ENCODE measurements at regions not wholly inside any gene's neighbourhood (a gene's known extent, or its start where the extent isn't known, plus 50 kb on each side); places are given as distances from the start of the nearest gene placed in this dataset.
A peak's percentile ranks its signal among the peaks of the same experiment; 100 is the strongest.

DNA sequence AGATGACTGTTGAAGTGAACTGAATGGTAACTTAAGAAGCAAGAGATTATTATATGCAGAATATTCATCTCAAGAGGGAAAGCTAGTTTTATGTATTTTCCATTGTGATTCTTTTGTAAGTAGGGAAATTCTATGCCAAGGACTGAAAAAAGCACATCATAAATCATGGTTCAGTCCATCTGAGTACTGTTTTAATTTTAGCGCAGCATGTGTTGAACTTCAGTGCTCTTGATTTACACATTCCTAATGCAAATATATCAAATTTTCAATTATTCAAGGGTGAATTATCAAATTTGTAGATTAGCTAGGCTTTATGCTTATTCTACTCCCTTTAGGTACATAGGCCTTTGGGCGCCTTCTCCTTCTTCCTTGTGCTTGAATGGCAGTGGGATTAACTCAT lies 50.3 kb upstream of the TCF12 start:
- Mint-ChIP-seq H3K4me3 (no peak overlapping the region), H3K4me1 (no peaks in the 10 kb centered on the region), H3K9me3 (no peaks in the 10 kb centered on the region), H3K27me3 (no peaks in the 10 kb centered on the region), H3K27ac (no peak overlapping the region)
- ATAC-seq = no peak
- no peak for DNase-seq

DNA sequence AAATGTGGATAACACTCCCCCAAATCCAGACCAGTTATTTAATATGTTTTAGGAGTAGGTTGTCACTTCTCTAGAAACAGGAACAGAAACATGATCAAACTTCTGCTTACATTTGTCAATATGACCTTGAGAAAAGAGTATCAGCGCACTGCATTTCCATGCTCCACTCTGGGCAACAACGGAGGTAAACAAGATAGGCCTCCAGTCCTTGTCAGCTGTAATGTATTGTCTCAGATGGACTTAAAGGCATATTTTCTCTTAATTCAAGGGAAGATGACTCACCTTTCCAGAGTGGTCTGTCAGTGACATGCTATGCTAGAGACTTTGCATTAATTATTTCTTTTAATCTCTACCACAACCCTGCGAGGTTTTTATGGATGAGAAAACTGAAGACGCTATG lies 51.6 kb upstream of the TCF12 start:
- Mint-ChIP-seq H3K4me1 (no peaks in the 10 kb centered on the region), H3K9me3 (no peaks in the 10 kb centered on the region), H3K27ac (no peak overlapping the region), H3K27me3 (no peaks in the 10 kb centered on the region), H3K4me3 (no peak overlapping the region)
- no peak for ATAC-seq
- no peak for DNase-seq

DNA sequence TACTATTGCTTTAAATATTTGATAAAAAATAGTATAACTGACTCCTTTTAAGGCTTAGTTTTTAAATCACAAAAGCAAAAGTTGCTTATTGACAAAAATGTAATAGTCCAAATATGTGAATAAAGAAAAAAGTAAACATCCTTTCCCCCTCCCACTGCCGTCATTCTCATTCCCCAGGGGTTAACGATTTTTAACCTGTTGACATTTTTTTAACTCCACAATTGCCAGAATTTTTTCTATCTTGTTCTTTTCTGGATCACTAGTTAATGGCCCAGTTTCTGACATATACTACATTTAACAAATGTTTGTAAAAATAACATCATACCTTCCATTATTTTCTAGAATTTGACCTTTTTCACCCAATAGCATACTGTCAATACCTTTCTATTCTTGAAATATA lies 60.6 kb upstream of the TCF12 start:
- ATAC-seq (no peak), DNase-seq (no peak)
- Mint-ChIP-seq H3K4me3 (no peak overlapping the region), H3K9me3 (no peaks in the 10 kb centered on the region), H3K27ac (no peak overlapping the region), H3K27me3 (no peaks in the 10 kb centered on the region), H3K4me1 (no peaks in the 10 kb centered on the region)

DNA sequence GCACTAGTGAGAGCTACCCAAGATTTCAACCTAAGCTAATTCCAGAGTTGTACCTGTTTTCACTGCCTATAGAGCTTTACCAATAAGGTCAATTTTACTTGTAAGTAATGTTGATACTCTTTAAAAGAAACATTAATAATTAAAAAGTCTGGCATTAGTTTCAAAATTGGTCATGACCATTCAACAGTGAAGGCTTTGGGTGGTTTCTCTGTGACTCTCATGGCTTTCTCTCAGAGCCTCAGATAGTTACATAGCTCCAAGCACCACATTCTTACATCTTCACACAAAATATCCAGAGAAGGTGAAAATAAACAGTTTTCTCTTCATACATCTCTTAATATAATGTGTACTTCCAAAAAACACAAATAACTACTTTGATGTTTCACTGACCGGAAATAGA lies 61.5 kb upstream of the TCF12 start:
- ATAC-seq (no peak), DNase-seq (no peak)
- Mint-ChIP-seq H3K4me1 (no peaks in the 10 kb centered on the region), H3K27me3 (no peaks in the 10 kb centered on the region), H3K4me3 (no peak overlapping the region), H3K27ac (no peak overlapping the region), H3K9me3 (no peaks in the 10 kb centered on the region)

DNA sequence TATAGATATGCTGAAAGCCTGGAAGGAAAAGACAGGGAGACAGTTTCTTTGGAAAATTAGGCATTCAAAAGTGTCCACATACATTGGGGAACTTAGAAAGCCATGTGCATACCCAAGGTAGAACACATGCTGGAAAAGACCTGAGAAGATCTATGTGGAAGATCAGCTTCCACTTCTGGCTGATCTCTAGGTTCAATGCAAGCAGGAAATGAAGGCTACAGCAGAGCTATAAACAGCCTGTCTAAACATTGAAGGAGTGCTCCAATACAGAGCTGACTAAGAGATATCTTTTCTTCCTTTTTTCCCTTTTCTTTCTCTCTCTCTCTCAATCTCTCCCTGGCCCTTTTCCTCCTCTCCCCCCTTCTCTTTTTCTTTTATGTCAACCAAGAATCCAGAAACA lies 73.6 kb upstream of the TCF12 start:
- no peak for DNase-seq
- H3K9me3 Mint-ChIP-seq = no peaks in the 10 kb centered on the region
- no peaks in the 10 kb centered on the region for H3K27me3 Mint-ChIP-seq
- no peak overlapping the region for H3K27ac Mint-ChIP-seq
- no peak for ATAC-seq
- no peak overlapping the region for H3K4me3 Mint-ChIP-seq
- no peaks in the 10 kb centered on the region for H3K4me1 Mint-ChIP-seq

DNA sequence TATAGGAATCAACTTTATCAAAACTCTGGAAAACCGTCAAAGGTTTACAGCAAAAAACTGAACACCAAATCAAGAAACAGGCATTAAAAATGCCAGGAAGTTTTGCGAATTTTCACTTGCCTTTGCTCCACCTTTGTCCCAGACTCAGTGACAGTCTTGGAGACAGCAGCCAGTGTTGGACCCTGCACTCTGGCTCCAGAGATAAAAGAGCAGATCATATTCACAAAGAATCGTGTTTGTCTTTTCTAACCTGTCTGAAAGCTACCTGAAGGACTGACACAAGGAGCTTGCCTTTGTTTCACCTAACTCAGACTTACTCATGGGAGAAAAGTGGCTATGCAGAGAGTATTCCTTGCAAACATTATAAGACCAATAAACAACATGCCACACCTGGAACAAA lies 74.0 kb upstream of the TCF12 start:
- ATAC-seq (no peak), DNase-seq (no peak)
- H3K9me3 Mint-ChIP-seq = no peaks in the 10 kb centered on the region
- H3K4me1 Mint-ChIP-seq = no peaks in the 10 kb centered on the region
- H3K4me3 Mint-ChIP-seq = no peak overlapping the region
- H3K27me3 Mint-ChIP-seq = no peaks in the 10 kb centered on the region
- H3K27ac Mint-ChIP-seq = peak overlapping the region in 1 of 2 donors; percentile 28

DNA sequence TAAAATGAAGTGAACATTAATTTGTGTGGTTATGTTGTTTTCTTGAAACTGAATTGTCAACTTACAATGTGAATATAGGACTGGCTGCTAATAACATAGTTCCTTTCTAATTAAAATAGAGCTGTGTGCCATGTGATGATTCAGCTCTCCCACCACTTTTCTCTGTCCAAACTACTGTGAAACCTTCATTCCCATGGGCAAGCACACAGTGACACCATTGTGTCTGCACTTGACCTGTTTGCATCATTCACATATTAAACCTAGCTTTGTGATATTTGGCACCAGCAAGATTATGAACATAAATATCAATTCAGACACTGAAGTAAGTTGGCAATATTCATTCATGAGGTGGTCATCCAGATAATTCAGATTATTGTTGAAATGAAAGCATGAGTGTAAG lies 78.8 kb upstream of the TCF12 start:
- no peak overlapping the region for H3K4me3 Mint-ChIP-seq
- H3K27ac Mint-ChIP-seq = no peak overlapping the region
- no peak for DNase-seq
- H3K9me3 Mint-ChIP-seq = no peaks in the 10 kb centered on the region
- no peak for ATAC-seq
- H3K27me3 Mint-ChIP-seq = no peaks in the 10 kb centered on the region
- no peaks in the 10 kb centered on the region for H3K4me1 Mint-ChIP-seq

DNA sequence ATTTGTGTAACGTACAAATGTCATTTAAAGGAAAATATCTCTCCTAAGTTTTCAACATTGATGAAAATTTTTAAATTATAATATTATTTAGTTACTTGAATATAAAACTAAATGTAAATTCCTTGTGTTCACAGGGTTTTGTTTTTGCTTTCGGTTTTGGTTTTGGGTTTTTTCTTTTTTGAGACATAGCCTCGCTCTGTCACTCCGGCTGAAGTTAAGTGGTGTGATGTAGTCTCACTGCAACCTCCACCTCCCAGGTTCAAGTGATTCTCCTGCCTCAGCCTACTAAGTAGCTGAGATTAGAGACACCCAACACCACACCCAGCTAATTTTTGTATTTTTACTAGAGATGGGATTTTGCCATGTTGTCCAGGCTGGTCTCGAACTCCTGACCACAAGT lies 79.3 kb upstream of the TCF12 start:
- DNase-seq = no peak
- Mint-ChIP-seq H3K27ac (no peak overlapping the region), H3K9me3 (no peaks in the 10 kb centered on the region), H3K4me1 (no peaks in the 10 kb centered on the region), H3K4me3 (no peak overlapping the region), H3K27me3 (no peaks in the 10 kb centered on the region)
- no peak for ATAC-seq

DNA sequence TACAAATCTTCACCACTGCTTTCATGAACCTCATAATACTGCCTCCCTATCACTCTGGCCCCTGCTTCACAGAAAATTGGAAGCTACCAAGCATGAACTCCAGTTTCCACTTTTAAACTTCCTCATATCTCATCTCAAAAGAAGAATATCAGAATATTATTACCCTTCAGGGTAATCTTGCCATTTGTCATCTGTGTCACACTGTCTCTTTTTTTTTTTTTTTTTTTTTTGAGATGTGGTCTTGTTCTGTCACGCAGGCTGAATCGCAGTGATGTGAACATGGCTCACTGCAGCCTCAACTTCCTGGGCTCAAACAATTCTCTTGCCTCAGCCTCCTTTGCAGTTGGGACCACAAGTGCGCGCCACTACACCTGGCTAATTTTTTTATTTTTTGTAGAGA lies 80.4 kb upstream of the TCF12 start:
- no peaks in the 10 kb centered on the region for H3K4me1 Mint-ChIP-seq
- no peak overlapping the region for H3K4me3 Mint-ChIP-seq
- no peaks in the 10 kb centered on the region for H3K9me3 Mint-ChIP-seq
- DNase-seq (no peak), ATAC-seq (no peak)
- no peaks in the 10 kb centered on the region for H3K27me3 Mint-ChIP-seq
- no peak overlapping the region for H3K27ac Mint-ChIP-seq

DNA sequence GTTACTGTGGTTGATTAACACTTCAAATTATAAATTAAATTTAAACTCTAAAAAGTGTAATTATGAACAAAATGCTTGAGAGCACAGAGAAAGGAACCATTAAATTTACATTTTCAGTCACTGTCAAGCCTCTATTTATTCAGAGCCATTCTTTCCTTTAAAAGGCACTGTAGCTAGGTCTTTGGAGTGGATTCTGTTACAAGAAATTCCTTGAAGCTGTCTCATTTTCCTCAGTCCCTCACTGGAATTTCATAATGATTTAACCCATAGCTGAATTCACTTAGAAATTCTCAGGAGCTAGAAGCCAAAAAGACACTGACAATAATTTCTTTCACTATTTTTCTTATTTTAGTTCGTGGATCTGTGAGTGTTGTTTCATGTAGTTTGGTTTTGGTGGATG lies 81.2 kb upstream of the TCF12 start:
- no peak for DNase-seq
- no peak overlapping the region for H3K27ac Mint-ChIP-seq
- no peaks in the 10 kb centered on the region for H3K4me1 Mint-ChIP-seq
- no peaks in the 10 kb centered on the region for H3K27me3 Mint-ChIP-seq
- H3K9me3 Mint-ChIP-seq = no peaks in the 10 kb centered on the region
- no peak for ATAC-seq
- no peak overlapping the region for H3K4me3 Mint-ChIP-seq

DNA sequence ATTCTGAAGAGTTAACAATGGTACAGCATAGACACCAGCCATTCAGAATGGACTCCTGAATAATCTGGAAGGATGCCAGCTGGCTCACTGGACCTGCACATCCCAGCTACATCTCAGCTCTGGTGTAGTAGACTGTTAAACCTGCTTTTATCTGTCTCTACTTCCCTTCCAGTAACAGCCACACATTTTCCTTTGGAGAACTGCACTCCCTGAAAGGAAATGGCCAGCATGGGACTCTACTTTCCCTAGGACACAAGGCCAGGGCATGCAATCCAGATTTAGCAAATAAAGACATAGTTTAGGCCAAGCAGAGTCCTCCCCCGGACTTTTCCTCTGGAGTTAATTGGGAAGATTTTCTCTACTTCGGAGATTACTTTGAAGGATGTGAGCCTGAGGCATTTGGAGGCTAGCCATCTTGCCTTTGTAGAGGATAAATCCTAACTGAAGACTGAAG lies 82.7 kb upstream of the TCF12 start:
- ATAC-seq (no peak), DNase-seq (no peak)
- no peak overlapping the region for H3K4me3 Mint-ChIP-seq
- H3K27ac Mint-ChIP-seq = no peak overlapping the region
- H3K4me1 Mint-ChIP-seq = no peaks in the 10 kb centered on the region
- H3K9me3 Mint-ChIP-seq = no peaks in the 10 kb centered on the region
- no peaks in the 10 kb centered on the region for H3K27me3 Mint-ChIP-seq

DNA sequence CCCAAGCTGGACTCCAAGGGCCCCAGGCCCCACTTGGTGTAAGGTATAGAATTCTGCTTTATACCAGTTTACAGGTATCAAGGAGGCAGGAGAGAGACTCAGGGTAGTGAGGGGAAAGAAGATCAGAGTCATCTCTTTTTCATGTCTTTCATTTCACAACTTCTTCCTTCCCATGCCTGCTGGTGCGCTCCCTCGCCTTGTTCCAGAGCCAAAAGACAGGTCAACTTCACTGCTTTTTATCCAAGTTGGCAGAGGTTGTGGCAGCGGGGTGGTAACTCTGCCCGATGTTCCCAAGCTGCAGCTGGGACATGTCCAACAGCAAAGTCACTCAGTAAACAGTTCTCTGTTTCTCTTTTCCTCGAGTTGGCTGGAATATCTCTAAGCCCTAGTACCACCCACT lies 86.3 kb upstream of the TCF12 start:
- Mint-ChIP-seq H3K4me1 (no peaks in the 10 kb centered on the region), H3K27ac (no peak overlapping the region), H3K9me3 (no peaks in the 10 kb centered on the region), H3K27me3 (no peaks in the 10 kb centered on the region), H3K4me3 (no peak overlapping the region)
- ATAC-seq = no peak
- no peak for DNase-seq

DNA sequence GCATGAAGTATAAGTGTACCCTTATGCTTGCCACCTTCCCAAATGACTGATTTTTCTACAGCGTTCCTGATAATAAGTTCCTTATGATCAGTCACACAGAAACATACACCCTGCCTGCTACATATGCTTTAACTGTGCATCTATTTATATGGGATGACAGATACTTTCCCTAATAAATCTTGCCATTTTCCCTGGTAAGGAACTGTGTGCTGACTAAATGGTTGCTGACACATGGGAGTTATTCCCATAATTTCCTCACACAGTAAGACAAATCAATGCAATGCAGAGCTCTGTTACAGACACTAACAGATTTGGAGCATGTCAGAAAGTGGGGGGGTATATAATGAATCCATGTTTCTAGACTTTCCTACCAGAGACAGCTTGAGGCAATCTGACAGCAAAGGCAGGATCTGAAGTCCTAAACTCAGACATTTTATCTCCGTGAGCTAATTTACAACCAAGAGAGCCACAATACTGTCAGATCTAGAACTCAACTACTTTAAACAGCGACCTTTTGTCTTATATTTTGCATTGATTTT lies 86.9 kb upstream of the TCF12 start:
- DNase-seq (no peak), ATAC-seq (no peak)
- H3K27me3 Mint-ChIP-seq = no peaks in the 10 kb centered on the region
- H3K9me3 Mint-ChIP-seq = no peaks in the 10 kb centered on the region
- H3K27ac Mint-ChIP-seq = no peak overlapping the region
- no peak overlapping the region for H3K4me3 Mint-ChIP-seq
- no peaks in the 10 kb centered on the region for H3K4me1 Mint-ChIP-seq

DNA sequence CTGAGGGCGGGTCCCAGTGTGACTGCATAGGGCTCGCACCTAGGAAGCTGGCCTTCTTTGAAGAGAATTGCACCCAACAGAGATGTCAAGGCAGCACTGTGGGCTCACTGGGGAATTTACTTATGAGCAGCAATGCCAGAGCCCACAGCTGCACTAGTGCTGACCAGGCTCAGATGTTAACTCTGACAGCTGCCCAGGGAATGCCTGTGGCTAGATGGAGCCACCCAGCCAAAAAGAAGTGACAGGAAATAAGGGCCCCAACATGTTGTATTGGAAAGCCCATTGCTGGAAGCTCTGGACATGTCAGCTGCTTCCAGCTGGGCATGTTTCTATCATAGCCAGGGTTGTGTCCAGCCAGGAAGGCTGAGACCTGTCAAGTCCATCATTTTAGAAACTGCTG lies 90.9 kb upstream of the ZNF280D start:
- Mint-ChIP-seq H3K9me3 (no peaks in the 10 kb centered on the region), H3K4me3 (no peak overlapping the region), H3K27me3 (no peaks in the 10 kb centered on the region), H3K4me1 (no peaks in the 10 kb centered on the region), H3K27ac (no peak overlapping the region)
- DNase-seq (no peak), ATAC-seq (no peak)

DNA sequence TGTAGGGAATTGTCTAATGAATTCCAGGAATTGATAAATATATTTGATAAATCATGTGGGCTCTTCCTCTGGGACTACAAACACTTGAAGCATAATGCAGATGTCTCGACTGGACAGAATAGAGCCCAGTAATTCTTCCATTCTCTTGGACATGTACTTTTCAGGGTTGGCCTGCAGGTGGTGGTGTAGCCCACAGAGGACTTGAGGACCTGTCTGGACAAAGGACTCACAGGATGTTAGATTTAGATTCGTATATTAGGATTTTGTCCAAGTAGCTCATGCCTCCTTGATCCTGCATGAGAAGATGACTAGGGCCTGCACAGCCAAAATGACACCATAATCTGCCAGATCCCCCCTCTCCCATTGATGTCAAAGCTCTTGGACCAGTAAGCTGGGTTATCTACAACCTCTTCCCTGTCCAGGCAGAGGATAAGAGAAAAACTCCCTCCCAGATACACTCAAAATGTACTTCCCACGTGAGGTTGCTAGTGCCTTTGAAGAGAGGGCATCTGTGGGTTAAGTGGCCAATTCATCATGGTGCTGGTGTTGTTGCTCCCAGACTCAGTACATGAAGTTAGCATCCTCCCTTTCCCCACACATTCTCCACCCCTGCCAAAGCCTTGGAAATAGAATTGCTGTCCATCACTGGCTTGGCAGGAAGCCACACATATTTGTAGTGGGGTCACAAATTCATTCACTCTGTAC lies 88.6 kb upstream of the ZNF280D start:
- H3K4me1 Mint-ChIP-seq = no peaks in the 10 kb centered on the region
- peak; percentile 33 to 48 for DNase-seq
- H3K4me3 Mint-ChIP-seq = no peak overlapping the region
- H3K9me3 Mint-ChIP-seq = no peaks in the 10 kb centered on the region
- ATAC-seq = peak; percentile 80
- H3K27ac Mint-ChIP-seq = peak overlapping the region in 1 of 2 donors; percentile 40
- H3K27me3 Mint-ChIP-seq = no peaks in the 10 kb centered on the region

DNA sequence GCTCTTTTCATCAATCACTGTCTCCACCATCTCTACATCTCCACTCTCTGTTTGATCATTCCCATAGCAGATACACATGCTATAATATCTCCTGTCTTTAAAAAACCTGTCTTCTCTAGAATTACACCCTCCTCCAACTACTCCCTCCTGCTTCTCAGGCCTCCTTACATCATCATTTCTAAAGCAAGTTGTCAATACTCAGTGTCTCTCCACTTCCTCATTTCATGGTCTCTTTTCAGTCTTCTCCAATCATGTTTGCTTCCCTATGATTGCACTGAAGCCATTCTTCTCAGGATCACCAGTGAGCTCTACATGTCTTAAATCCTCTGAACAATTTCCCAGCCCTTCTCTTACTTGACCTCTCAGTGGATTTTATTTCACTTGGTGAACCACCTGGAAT lies 87.0 kb upstream of the ZNF280D start:
- Mint-ChIP-seq H3K27me3 (no peaks in the 10 kb centered on the region), H3K4me3 (no peak overlapping the region), H3K9me3 (no peaks in the 10 kb centered on the region), H3K27ac (peak overlapping the region in 1 of 2 donors; percentile 0), H3K4me1 (no peaks in the 10 kb centered on the region)
- DNase-seq = no peak
- no peak for ATAC-seq
